B cell (primary cell): ENCODE measurements at regions not wholly inside any gene's neighbourhood (a gene's known extent, or its start where the extent isn't known, plus 50 kb on each side); places are given as distances from the start of the nearest gene placed in this dataset.

Experiments
- ATAC-seq: fragments of 200-7000 bp; cut with Tn5 transposase; one replicate; pipeline ENCODE4 v1.10.0; 2021; ENCODE audit warnings: low read depth, mild to moderate bottlenecking, moderate number of reproducible peaks, moderate library complexity
- CTCF ChIA-PET: fragments of 350-600 bp; sonication (Branson Sonifier 250); formaldehyde crosslinking; loops from one replicate; lab custom pipeline; 2021; ENCODE audit warnings: antibody characterized with exemption, inconsistent platforms; lab: Charles Lee
- POLR2A ChIA-PET: fragments of 350-600 bp; sonication (Branson Sonifier 250); formaldehyde crosslinking; loops from one replicate; lab custom pipeline; 2021; ENCODE audit warnings: antibody characterized with exemption; lab: Charles Lee
- DNase-seq: peaks from one replicate; pipeline ENCODE4 v3.0.0; 2013
- H2AFZ ChIP-seq: 2 replicates; pipeline ENCODE4 v1.6.1; 2012; ENCODE audit warnings: mild to moderate bottlenecking, low read depth, low read length; ENCODE audit not compliant: insufficient read depth, poor library complexity, severe bottlenecking
- H3K27ac ChIP-seq, 2 donors: 1 replicate in 1 of 2; 2 replicates in 1 of 2; pipeline ENCODE4 v1.5.1; 2012 to 2013; ENCODE audit warnings: low read length in 2 of 2, mild to moderate bottlenecking in 2 of 2, moderate library complexity in 1 of 2
- H3K27me3 ChIP-seq, 4 experiments: fragments of 200-600 bp in 1 of 4; sonication (generic) in 1 of 4; replicated peaks in 1 of 4; 1 replicate in 2 of 4; 2 replicates in 2 of 4; pipeline versions ENCODE4 v1.6.1 to v1.7.0; 2013 to 2016; ENCODE audit warnings: low read length in 3 of 4, mild to moderate bottlenecking in 2 of 4, mixed read lengths in 1 of 4, moderate library complexity in 1 of 4; ENCODE audit not compliant: insufficient read depth in 4 of 4, control insufficient read depth in 3 of 4; ENCODE audit errors: control extremely low read depth in 1 of 4
- H3K36me3 ChIP-seq, 2 experiments: replicated peaks in 1 of 2; 1 replicate in 1 of 2; 2 replicates in 1 of 2; pipeline versions ENCODE4 v1.6.1 to v1.7.1; 2013; ENCODE audit warnings: low read length in 1 of 2; ENCODE audit not compliant: insufficient read depth in 2 of 2, control insufficient read depth in 1 of 2; ENCODE audit errors: control extremely low read depth in 1 of 2, extremely low read depth in 1 of 2
- H3K4me1 ChIP-seq, 2 donors: fragments of 200-600 bp in 1 of 2; sonication (generic) in 1 of 2; 1 replicate in 1 of 2; 2 replicates in 1 of 2; pipeline versions ENCODE4 v1.5.1 to v1.6.1; 2013 to 2017; ENCODE audit warnings: low read length in 2 of 2; ENCODE audit not compliant: control insufficient read depth in 2 of 2, insufficient read depth in 2 of 2
- H3K4me2 ChIP-seq: replicated peaks from 2 replicates; pipeline ENCODE3; 2012; ENCODE audit warnings: mild to moderate bottlenecking, low read depth, low read length; ENCODE audit not compliant: poor library complexity, severe bottlenecking
- H3K4me3 ChIP-seq, 5 experiments: fragments of 200-600 bp in 1 of 5; sonication (generic) in 1 of 5; 1 replicate in 3 of 5; 2 replicates in 2 of 5; pipeline versions ENCODE4 v1.5.1 to v1.7.0; 2011 to 2016; ENCODE audit warnings: low read length in 4 of 5, mild to moderate bottlenecking in 4 of 5, low read depth in 2 of 5, control low read depth in 1 of 5, moderate library complexity in 1 of 5; ENCODE audit not compliant: insufficient read depth in 1 of 5; ENCODE audit errors: control extremely low read depth in 1 of 5, extremely low read depth in 1 of 5
- H3K79me2 ChIP-seq: fragments of 200-600 bp; sonication (generic); one replicate; pipeline ENCODE4 v1.6.0; 2016; ENCODE audit warnings: low read length; ENCODE audit not compliant: control insufficient read depth, insufficient read depth
- H3K9ac ChIP-seq: fragments of 200-600 bp; sonication (generic); 2 replicates; pipeline ENCODE4 v1.6.1; 2017; ENCODE audit warnings: mild to moderate bottlenecking, low read length, moderate library complexity
- H3K9me3 ChIP-seq, 3 donors: one replicate each; pipeline versions ENCODE4 v1.6.1 to v1.7.1; 2013; ENCODE audit warnings: low read length in 2 of 3; ENCODE audit not compliant: control insufficient read depth in 2 of 3, insufficient read depth in 1 of 3; ENCODE audit errors: control extremely low read depth in 1 of 3
- H4K20me1 ChIP-seq: 2 replicates; pipeline ENCODE4 v1.6.0; 2012; ENCODE audit warnings: mild to moderate bottlenecking, low read length; ENCODE audit not compliant: insufficient read depth, control insufficient read depth, poor library complexity, severe bottlenecking
- H3K27ac Mint-ChIP-seq: one replicate; pipeline ENCODE4 v1.8.0; 2021; ENCODE audit warnings: mixed read lengths
- H3K27me3 Mint-ChIP-seq: one replicate; pipeline ENCODE4 v1.8.0; 2021; ENCODE audit warnings: mixed read lengths
- H3K4me1 Mint-ChIP-seq: one replicate; pipeline ENCODE4 v1.8.0; 2021; ENCODE audit warnings: mixed read lengths
- H3K4me3 Mint-ChIP-seq: one replicate; pipeline ENCODE4 v1.8.0; 2021; ENCODE audit warnings: mixed read lengths
- H3K9me3 Mint-ChIP-seq: one replicate; pipeline ENCODE4 v1.8.0; 2022; ENCODE audit warnings: mixed read lengths; ENCODE audit not compliant: insufficient read depth
- EZH2 ChIP-seq: IDR thresholded peaks from 2 replicates; pipeline ENCODE4 v1.6.1; 2012; ENCODE audit warnings: borderline replicate concordance, low read depth, mild to moderate bottlenecking, moderate library complexity, low read length; ENCODE audit not compliant: insufficient read depth, poor library complexity, severe bottlenecking
- WGBS: methylation state at CpG from one replicate; pipeline ENCODE4 v1.1.5; 2013; ENCODE audit warnings: missing lambda C conversion rate; ENCODE audit not compliant: insufficient coverage; 5-methylcytosine and 5-hydroxymethylcytosine counted together
- intact Hi-C: fragments of 100-400 bp; cut with micrococcal nuclease; formaldehyde crosslinking; loops from one replicate; pipeline ENCODE4 v1.10.0; 2022
- TF ChIP-seq, protein P1 (sequence below): fragments of 200-600 bp; IDR thresholded peaks from one replicate; pipeline ENCODE4 v1.8.0; 2022; ENCODE audit warnings: antibody characterized with exemption, mild to moderate bottlenecking

DNA sequence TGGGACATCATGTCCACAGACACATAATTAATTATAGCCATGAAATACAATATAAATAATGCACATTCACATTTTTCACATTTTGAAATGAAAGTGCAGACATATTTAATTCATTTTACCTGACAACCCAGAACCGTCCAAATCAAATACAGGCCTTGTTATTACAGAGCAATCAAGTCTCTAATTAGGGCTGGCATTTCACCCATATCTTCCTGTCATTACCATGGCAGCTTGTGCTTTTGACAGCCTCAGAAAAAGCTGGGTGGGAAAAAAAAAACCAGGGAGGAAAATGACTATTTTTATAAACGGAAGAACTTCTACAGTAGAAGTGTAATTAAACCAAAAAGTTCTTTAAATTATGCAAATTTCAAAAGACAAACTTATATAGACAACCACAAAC is 436.4 kb downstream of the FBXO15 start:
- no peaks in the 10 kb centered on the region for H3K79me2 ChIP-seq
- H3K27ac Mint-ChIP-seq: no peak overlapping the region
- no peak overlapping the region for H3K4me3 ChIP-seq
- H3K27ac ChIP-seq: no peak overlapping the region
- H3K27me3 Mint-ChIP-seq: no peaks in the 10 kb centered on the region
- POLR2A ChIA-PET: no interaction called here
- H3K4me3 Mint-ChIP-seq: no peak overlapping the region
- no peaks in the 10 kb centered on the region for H3K4me1 ChIP-seq
- DNase-seq (no peak), ATAC-seq (no peak)
- H3K9me3 Mint-ChIP-seq: no peaks in the 10 kb centered on the region
- H3K36me3 ChIP-seq: no peaks in the 10 kb centered on the region
- H3K27me3 ChIP-seq: no peaks in the 10 kb centered on the region
- no peaks in the 10 kb centered on the region for H3K9me3 ChIP-seq
- intact Hi-C loops: no loop called here
- H2AFZ ChIP-seq: no peak overlapping the region
- no peaks in the 10 kb centered on the region for H4K20me1 ChIP-seq
- H3K4me2 ChIP-seq: no peak overlapping the region
- CTCF ChIA-PET: no interaction called here
- no CpG with 5 or more reads among the region's 2 CpGs for WGBS
- H3K9ac ChIP-seq: no peak overlapping the region
- no peak for TF ChIP-seq EZH2
- TF ChIP-seq, protein P1, sequence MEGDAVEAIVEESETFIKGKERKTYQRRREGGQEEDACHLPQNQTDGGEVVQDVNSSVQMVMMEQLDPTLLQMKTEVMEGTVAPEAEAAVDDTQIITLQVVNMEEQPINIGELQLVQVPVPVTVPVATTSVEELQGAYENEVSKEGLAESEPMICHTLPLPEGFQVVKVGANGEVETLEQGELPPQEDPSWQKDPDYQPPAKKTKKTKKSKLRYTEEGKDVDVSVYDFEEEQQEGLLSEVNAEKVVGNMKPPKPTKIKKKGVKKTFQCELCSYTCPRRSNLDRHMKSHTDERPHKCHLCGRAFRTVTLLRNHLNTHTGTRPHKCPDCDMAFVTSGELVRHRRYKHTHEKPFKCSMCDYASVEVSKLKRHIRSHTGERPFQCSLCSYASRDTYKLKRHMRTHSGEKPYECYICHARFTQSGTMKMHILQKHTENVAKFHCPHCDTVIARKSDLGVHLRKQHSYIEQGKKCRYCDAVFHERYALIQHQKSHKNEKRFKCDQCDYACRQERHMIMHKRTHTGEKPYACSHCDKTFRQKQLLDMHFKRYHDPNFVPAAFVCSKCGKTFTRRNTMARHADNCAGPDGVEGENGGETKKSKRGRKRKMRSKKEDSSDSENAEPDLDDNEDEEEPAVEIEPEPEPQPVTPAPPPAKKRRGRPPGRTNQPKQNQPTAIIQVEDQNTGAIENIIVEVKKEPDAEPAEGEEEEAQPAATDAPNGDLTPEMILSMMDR: no peak
- no peaks in the 10 kb centered on the region for H3K4me1 Mint-ChIP-seq

DNA sequence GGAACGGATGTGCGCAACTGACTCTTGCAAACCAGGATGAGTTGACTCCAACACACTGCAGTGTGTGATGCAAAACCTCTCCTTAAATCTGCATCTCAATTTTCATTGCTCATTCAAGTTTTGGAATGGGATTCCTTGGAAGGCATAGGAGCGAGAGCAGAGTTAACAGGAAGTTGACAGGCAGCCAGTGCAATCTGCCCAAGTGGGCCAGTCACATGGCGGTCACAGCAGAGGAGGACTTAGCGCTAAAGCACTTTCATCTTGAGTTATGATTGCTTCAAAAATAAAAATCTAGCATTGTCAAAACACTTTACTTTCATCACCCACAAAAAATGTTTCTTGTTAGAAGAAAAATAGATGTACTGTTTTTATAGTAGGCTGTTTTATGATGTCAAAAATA is 439.0 kb downstream of the FBXO15 start:
- H3K27ac ChIP-seq: no peak overlapping the region
- Mint-ChIP-seq H3K4me3 (no peak overlapping the region), H3K9me3 (no peaks in the 10 kb centered on the region), H3K27ac (no peak overlapping the region), H3K4me1 (no peaks in the 10 kb centered on the region), H3K27me3 (no peaks in the 10 kb centered on the region)
- no peaks in the 10 kb centered on the region for H4K20me1 ChIP-seq
- H3K4me1 ChIP-seq: no peaks in the 10 kb centered on the region
- TF ChIP-seq EZH2: no peak
- TF ChIP-seq, protein P1: no peak
- no peak for ATAC-seq
- no peak overlapping the region for H3K9ac ChIP-seq
- H3K9me3 ChIP-seq: no peaks in the 10 kb centered on the region
- H3K4me3 ChIP-seq: no peak overlapping the region
- no peak overlapping the region for H3K4me2 ChIP-seq
- ChIA-PET CTCF (no interaction called here), POLR2A (no interaction called here)
- WGBS: 92% methylated on average over 3 of the region's 5 CpGs
- DNase-seq: no peak
- H2AFZ ChIP-seq: no peak overlapping the region
- no peaks in the 10 kb centered on the region for H3K79me2 ChIP-seq
- intact Hi-C loops: no loop called here
- no peaks in the 10 kb centered on the region for H3K36me3 ChIP-seq
- H3K27me3 ChIP-seq: no peaks in the 10 kb centered on the region
